Skeletal muscle tissue (tissue), 3 donors: ENCODE measurements at regions not wholly inside any gene's neighbourhood (a gene's known extent, or its start where the extent isn't known, plus 50 kb on each side); places are given as distances from the start of the nearest gene placed in this dataset.

Source experiments
- H3K27ac ChIP-seq: one replicate; pipeline ENCODE4 v1.7.0; 2013; ENCODE audit warnings: mild to moderate bottlenecking, low read depth, low read length, inconsistent platforms
- H3K27me3 ChIP-seq, 3 donors: one replicate each; pipeline ENCODE4 v1.7.0; 2013; ENCODE audit warnings: low read length in 3 of 3; ENCODE audit not compliant: control insufficient read depth in 3 of 3, insufficient read depth in 3 of 3
- H3K36me3 ChIP-seq, 3 donors: one replicate each; pipeline ENCODE4 v1.7.0; 2013; ENCODE audit warnings: low read length in 3 of 3; ENCODE audit not compliant: control insufficient read depth in 3 of 3, insufficient read depth in 3 of 3
- H3K4me1 ChIP-seq, 3 donors: one replicate each; pipeline ENCODE4 v1.7.0; 2013; ENCODE audit warnings: low read length in 3 of 3, mild to moderate bottlenecking in 3 of 3; ENCODE audit not compliant: control insufficient read depth in 3 of 3, insufficient read depth in 3 of 3
- H3K4me3 ChIP-seq, 3 donors: one replicate each; pipeline ENCODE4 v1.7.0; 2013; ENCODE audit warnings: low read length in 3 of 3
- H3K9ac ChIP-seq, 3 donors: one replicate each; pipeline ENCODE4 v1.7.0; 2013; ENCODE audit warnings: low read length in 3 of 3, mild to moderate bottlenecking in 3 of 3, moderate library complexity in 2 of 3, low read depth in 1 of 3
- H3K9me3 ChIP-seq, 3 donors: one replicate each; pipeline ENCODE4 v1.7.0; 2013; ENCODE audit warnings: low read length in 3 of 3; ENCODE audit not compliant: control insufficient read depth in 3 of 3
- donor health status: Osteomylitis.

DNA sequence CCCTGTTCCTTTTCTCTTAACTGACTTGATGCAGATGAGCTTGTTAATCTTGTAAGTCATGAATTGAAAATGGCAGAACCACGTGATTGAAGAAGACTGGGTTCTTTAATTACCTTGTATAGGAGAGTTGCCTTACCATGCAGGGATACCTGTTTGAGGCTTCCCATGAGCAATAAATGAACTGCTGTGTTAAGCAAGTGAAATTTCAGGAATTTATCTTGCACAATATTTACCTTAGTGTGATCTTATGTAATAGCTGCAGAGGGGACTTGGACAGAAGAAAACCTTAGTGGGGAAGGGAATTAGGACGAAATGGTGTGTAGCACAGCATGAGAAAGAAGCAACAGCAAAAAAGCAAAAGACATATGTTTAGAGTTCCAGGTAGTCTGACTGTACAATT lies 384.0 kb upstream of the TMEFF2 start:
- Histone ChIP-seq H3K4me3 (no peak overlapping the region), H3K9me3 (no peaks in the 10 kb centered on the region), H3K9ac (no peak overlapping the region), H3K27ac (no peak overlapping the region), H3K4me1 (no peaks in the 10 kb centered on the region), H3K27me3 (no peaks in the 10 kb centered on the region), H3K36me3 (no peaks in the 10 kb centered on the region)

DNA sequence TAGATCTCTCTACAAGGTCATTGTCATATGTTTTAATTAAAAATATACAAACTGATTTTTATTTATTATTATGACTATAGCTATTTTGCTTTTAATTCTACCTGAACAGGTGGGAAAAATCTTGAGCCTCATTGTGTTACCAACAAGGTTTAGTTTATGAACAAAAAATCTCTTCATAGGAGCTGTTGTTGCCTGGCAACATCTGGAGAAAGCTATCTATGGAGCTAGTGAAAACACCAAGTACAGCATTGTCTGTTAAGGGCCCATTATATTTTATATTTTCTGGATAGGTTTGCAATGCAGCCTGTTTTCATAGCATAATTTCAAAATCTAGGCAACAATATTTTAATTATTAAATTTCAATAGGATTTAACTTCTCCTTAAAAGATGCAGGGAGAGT lies 383.0 kb upstream of the TMEFF2 start:
- Histone ChIP-seq H3K36me3 (no peaks in the 10 kb centered on the region), H3K4me1 (no peaks in the 10 kb centered on the region), H3K9ac (no peak overlapping the region), H3K27ac (no peak overlapping the region), H3K27me3 (no peaks in the 10 kb centered on the region), H3K9me3 (no peaks in the 10 kb centered on the region), H3K4me3 (no peak overlapping the region)

DNA sequence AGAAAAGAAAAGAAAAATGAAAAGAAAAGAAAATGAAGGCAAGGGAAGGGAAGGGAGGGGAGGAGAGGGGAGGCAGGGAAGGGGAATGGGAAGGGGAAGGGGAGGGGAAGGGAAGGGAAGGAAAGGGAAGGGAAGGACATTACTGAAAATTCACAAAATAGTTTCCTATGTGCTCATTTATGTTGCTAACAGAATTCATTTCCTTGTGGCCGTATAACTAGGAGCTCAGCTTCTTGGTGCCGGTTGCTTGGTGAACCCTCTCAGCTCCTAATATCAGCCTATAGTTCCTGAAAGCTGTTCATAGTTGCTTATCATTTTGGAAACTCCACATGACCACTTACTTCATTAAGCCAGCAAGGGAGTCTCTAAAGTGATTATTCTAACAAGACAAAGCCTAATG lies 379.8 kb upstream of the TMEFF2 start:
- Histone ChIP-seq H3K4me3 (no peak overlapping the region), H3K27ac (no peak overlapping the region), H3K36me3 (no peaks in the 10 kb centered on the region), H3K9ac (no peak overlapping the region), H3K4me1 (no peaks in the 10 kb centered on the region), H3K9me3 (no peaks in the 10 kb centered on the region), H3K27me3 (no peaks in the 10 kb centered on the region)

DNA sequence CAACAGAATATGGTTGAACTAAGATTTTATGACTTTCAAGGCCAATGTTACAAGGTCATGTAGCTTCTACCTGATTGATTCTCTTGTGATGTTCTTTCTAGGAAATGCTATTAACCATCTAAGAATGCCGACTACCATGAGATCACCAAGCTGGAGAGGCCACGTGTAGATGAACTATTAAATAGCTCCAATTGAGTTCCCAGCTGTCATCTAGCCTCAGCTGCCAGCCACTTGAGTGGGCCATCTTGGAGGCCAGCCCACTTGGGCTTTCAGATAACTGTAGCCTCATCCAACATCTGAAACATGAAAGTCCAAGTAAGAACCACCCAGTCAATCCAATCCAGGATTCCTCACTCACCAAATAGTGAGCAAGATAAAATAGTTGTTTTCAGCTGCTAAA lies 376.9 kb upstream of the TMEFF2 start:
- no peaks in the 10 kb centered on the region for H3K27me3 ChIP-seq

DNA sequence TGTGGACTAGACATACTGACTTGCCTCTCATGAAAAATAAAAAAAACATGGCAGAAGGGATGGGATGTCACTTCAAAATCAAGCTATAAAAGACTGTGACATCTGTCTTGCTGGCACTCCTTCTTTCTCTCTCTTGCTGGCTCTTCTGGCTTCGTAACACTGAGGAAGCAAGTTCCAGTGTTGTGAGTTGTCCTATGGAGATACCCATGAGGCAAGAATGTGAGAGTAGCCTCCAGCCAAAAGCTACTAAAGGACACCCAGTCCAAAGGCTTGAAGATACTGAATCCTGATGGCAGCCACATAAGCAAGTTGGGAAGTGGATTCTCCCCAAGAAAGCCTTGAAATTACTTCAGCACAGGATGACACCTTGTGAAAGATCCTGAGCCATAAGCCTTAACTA lies 376.1 kb upstream of the TMEFF2 start:
- H3K4me3 ChIP-seq, result no peak overlapping the region
- no peaks in the 10 kb centered on the region for H3K4me1 ChIP-seq
- H3K27me3 ChIP-seq, result no peaks in the 10 kb centered on the region
- no peak overlapping the region for H3K27ac ChIP-seq
- no peaks in the 10 kb centered on the region for H3K36me3 ChIP-seq
- no peak overlapping the region for H3K9ac ChIP-seq
- H3K9me3 ChIP-seq, result no peaks in the 10 kb centered on the region

More for the DNA sequence above, 376.9 kb upstream of the TMEFF2 start:
- Histone ChIP-seq H3K27ac (no peak overlapping the region), H3K4me1 (no peaks in the 10 kb centered on the region), H3K4me3 (no peak overlapping the region), H3K9ac (no peak overlapping the region), H3K9me3 (no peaks in the 10 kb centered on the region), H3K36me3 (no peaks in the 10 kb centered on the region)

DNA sequence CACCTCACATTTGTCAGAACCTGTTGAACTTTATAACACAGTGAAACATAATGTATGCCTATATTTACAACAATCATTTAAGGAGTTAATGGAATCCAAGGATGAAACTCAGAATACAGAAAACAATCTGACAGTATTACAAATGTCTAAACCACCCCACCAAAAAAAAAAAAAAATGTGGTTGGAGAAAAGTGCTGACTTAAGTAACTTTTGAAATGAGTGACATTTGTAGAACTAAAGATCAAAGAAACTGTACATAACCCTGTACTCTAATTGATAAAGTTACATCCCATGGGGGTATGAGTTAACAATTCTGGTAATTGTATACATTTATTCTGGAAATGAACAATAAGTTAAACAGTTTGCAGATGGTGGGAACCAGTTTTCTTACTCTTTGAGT lies 372.1 kb upstream of the TMEFF2 start:
- Histone ChIP-seq H3K9me3 (no peaks in the 10 kb centered on the region), H3K27ac (no peak overlapping the region), H3K9ac (no peak overlapping the region), H3K4me3 (no peak overlapping the region), H3K4me1 (no peaks in the 10 kb centered on the region), H3K36me3 (no peaks in the 10 kb centered on the region), H3K27me3 (no peaks in the 10 kb centered on the region)

DNA sequence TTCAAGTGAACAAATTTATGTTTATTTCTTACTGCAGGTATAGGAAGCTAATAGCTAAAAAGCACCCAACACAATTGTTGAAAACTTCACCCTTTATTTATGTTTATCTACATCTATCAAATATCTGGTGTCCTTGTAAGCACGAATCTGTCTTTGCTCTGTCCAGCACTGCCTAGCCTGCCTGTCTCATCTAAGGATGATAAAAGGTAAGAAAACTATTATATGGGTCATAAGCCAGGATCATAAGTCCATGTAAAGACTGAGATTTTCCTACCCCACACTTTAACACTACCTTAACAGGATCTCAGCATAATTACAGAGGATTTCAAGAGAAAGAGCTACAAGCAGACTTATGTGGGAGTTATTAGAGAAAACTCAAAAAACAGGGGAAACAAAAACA lies 365.6 kb upstream of the TMEFF2 start:
- H3K9ac ChIP-seq, result no peak overlapping the region
- no peaks in the 10 kb centered on the region for H3K4me1 ChIP-seq
- no peaks in the 10 kb centered on the region for H3K9me3 ChIP-seq
- H3K36me3 ChIP-seq, result no peaks in the 10 kb centered on the region
- no peak overlapping the region for H3K27ac ChIP-seq
- H3K4me3 ChIP-seq, result no peak overlapping the region
- no peaks in the 10 kb centered on the region for H3K27me3 ChIP-seq

DNA sequence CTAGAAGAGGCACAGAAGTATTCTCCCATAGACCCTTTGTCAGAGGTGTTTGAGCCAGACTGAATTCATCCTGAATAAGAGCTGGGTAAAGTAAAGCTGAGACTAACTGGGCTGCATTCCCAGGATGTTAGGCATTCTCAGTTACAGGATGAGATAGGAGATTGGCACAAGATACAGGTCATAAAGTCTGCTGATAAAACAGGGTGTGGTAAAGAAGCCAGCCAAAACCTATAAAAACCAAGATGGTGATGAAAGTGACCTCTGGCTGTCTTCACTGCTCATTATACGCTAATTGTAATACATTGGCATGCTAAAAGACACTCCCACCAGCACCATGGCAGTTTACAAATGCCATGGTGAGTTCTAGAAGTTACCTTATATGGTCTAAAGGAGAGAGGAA lies 364.9 kb upstream of the TMEFF2 start:
- Histone ChIP-seq H3K9ac (no peak overlapping the region), H3K27ac (no peak overlapping the region), H3K36me3 (no peaks in the 10 kb centered on the region), H3K4me1 (no peaks in the 10 kb centered on the region), H3K9me3 (no peaks in the 10 kb centered on the region), H3K27me3 (no peaks in the 10 kb centered on the region), H3K4me3 (no peak overlapping the region)

DNA sequence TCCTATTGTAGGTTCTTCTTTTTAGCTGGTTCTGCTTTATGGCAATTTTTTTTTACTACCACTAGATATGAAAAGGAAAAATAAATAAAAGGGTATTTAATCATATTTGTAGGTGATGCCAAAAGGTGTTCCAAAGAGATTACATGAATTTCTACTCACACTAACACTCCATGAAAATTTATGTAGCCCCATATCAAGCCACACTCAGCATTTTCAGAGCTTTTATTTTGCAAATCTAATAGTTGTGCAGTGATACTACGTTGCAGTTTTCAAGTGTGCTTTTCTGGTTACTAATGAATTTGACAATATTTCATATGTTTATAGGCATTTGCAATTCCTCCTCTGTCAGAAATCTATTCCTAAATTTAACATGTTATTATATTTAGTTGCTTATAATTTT lies 363.9 kb upstream of the TMEFF2 start:
- Histone ChIP-seq H3K4me1 (no peaks in the 10 kb centered on the region), H3K36me3 (no peaks in the 10 kb centered on the region), H3K9me3 (no peaks in the 10 kb centered on the region), H3K27ac (no peak overlapping the region), H3K9ac (no peak overlapping the region), H3K27me3 (no peaks in the 10 kb centered on the region), H3K4me3 (no peak overlapping the region)

DNA sequence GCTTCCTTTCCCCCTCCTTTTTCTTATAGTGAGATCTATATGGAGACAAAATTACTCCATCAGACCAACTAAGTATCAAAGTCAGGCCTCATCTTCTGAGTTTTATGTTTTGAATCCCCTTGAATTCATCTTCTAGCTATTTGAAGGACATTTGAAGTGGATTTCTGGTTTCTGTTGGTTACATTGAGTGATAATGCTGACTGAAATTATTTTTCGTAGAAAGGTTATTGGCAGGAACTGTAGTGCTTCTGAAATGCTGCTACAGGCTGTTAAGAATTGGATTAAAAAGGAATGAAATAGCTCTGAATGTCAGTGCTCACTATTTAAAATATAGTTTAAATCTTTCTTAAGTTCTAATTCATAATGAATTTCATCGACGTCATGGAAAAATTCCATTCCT lies 361.0 kb upstream of the TMEFF2 start:
- Histone ChIP-seq H3K9ac (no peak overlapping the region), H3K27me3 (no peaks in the 10 kb centered on the region), H3K9me3 (no peaks in the 10 kb centered on the region), H3K36me3 (no peaks in the 10 kb centered on the region), H3K27ac (no peak overlapping the region), H3K4me3 (no peak overlapping the region), H3K4me1 (no peaks in the 10 kb centered on the region)

DNA sequence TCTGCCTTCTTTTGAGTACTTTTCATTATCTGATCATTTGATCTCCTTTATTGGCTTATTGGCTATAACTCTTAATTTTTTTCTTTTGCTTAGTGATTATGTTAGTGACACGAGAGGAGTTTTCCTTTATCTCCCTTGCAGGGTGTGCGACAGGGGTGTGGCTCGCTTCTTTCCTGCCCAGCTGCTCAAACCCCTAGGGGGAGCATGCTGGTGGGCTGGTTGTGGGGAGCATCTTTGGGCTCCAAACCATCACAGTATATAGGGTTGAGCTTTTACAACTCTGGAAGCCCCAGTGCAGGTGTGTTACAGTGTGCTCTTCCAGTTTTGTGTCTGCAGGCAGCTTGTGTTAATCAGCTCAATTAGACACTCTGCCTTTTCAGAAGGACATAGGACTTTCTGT lies 357.0 kb upstream of the TMEFF2 start:
- Histone ChIP-seq H3K4me1 (no peaks in the 10 kb centered on the region), H3K9ac (no peak overlapping the region), H3K4me3 (no peak overlapping the region), H3K27ac (no peak overlapping the region), H3K27me3 (no peaks in the 10 kb centered on the region), H3K9me3 (no peaks in the 10 kb centered on the region), H3K36me3 (no peaks in the 10 kb centered on the region)
